ENCODE measurements at regions not wholly inside any gene's neighbourhood (a gene's known extent, or its start where the extent isn't known, plus 50 kb on each side); places are given as distances from the start of the nearest gene placed in this dataset.

DNA sequence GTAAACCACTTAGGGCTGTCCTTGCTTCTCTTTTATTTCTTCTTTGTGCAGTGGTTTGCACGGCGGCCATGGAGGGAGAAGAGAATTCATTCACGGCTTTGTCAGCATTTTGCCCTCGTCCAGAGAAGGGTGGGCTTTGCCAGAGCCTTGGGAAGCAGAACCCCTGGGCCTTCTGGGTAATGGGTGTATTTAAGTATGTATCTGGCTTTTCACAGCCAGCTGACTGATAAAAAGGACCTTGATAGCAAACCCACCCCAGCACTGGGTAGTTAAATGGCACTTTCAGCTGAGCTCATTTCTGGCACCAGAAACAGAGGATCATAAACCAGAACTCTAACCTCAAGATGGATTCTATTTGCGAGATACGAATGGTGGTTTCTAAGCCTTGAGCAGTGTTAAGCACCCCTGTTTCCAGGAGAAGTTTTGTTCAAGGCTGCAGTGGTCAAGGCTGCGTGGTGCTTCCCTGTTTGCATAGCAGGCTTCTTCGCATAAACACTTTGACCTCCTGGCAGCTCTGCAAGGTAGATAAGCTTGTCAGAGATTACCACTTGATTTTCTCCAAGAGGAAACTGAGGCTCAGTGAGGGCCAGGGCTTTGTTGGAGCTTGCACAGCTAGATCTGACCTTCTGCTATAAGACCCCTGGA lies 441.6 kb upstream of the KLF4 start:
- in situ Hi-C loops (cut with MboI; ENCODE audit: low sequenced_read_pairs): no loop called here

DNA sequence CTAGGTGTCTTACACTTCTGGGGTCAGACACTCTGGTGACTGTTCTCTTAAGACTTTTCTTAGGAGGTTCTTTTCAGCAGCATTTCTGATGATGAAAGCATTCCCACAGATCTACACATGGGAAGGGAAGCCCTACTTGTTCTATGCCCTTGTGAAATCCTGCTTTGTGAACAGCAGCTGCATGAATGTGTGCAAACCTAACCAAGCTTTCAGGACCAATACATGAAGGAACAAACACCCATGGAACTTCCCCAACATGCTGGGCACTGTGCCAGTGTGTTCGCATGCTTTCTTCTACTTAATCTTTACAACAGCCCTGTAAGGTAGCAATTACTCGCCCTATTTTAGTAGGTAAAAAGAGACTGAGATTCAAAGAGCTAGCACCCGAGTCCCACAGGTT lies 439.9 kb upstream of the KLF4 start:
- in situ Hi-C loops (cut with MboI; ENCODE audit: low sequenced_read_pairs): no loop called here

DNA sequence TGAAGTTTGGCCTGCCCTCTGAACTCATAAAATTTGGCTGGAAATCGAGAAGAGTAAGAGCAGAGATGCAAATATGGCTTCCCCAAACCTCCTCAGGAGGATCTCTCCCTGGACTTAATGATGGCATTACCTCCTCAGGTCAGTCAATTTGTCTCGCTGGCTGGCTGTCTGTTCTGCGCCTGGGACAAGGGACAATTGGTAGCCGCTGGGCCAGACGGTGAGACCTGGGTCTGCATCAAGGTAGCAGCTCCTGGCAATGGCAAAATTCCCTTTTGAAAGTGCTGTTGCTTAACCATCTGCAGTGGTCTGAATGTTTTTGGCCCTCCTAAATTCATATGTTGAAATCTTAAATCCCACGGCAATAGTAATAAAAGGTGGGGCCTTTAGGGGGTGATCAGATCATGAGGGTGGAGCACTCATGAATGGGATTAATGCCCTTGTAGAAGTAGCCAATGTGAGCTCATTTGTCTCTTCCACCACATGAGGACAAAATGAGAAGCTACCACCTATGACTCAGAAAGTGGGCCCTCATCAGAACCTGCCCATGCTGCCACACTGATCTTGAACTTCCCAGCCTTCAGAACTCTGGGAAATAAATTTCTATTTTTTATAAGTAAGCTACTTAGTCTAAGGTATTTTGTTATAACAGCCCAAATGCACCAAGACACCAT lies 439.3 kb upstream of the KLF4 start:
- in situ Hi-C loops (cut with MboI; ENCODE audit: low sequenced_read_pairs): no loop called here

DNA sequence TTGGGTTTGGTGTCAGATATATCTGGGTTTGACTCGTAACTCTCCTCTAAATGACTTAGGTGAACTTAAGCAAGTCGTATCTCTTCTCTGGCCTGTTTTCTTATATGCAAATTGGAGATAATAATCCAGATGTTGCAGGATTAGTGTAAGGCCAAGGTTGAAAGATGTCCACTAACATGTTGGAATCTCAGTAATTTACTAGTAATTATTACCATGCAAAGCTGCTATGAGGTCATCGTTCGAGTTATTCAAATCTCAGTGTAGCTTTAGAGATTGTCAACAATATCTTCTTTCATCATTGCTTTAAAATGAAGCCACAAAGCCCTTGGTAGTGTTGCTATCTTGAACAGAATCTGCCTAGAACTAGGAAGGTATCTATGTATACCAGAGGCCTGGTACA lies 437.7 kb upstream of the KLF4 start:
- in situ Hi-C loops (cut with MboI; ENCODE audit: low sequenced_read_pairs): no loop called here

DNA sequence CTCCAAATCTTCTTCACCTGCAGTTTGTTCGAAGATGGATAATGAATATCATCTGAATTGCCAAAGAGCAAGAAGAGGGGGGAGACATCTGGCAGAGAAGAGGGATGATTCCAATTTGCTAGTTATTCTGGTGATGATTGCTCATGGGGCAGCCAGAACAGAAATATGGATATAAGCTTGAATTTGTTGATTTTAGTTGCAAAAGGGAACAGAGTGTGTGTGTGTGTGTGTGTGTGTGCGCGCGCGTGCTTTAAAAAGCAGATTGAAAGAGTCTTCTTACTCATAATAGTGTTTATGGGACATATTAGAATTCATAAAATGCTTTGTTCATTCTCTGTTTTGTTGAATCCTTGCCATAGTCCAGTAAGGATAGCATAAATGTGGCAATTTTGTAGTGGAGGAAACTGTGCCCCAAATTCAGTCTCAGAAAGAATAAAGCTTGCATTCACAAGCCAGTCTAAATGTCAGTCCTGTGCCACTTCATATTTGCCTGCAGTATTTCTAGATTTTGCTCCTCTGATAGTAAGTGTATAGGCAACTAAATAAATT lies 436.3 kb upstream of the KLF4 start:
- in situ Hi-C loops (cut with MboI; ENCODE audit: low sequenced_read_pairs): no loop called here

DNA sequence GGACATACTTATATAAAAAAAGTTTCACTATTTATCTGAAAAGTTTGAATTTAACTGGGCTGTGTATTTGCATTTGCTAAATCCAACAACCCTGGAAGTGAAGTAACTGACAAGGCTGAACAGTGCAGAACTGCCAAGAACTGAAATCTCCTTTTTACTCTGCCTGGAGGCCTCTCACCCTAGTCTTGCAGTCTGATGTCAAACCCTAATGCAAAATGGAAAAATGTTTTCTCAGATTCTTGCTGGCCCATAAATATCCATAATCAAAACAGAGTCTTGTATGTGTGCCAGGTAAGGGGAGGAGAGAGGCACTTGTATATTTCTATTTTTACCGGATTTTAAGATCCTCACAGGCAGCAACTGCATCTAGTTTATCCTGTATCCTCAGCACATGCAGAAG lies 432.7 kb upstream of the KLF4 start:
- in situ Hi-C loops (cut with MboI; ENCODE audit: low sequenced_read_pairs): no loop called here

DNA sequence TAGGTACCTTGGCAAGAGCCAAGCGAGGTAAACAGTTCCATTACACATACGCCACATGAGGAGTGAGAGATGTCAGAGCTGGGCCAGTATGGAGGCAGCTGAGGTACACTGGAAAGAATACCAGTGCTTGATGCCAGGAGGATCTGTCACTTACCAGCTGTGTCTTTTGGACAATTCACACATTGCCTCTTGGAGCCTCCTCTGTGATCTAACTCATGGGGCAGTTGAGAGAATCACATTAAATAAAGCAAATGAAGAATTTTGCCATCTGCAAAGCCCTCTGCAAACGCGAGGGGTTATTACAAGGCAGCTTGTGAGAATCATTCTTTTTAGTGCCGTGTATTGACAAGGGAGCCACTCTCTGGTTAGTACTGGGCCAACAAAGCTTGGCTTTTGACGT lies 429.7 kb upstream of the KLF4 start:
- in situ Hi-C loops (cut with MboI; ENCODE audit: low sequenced_read_pairs): no loop called here

DNA sequence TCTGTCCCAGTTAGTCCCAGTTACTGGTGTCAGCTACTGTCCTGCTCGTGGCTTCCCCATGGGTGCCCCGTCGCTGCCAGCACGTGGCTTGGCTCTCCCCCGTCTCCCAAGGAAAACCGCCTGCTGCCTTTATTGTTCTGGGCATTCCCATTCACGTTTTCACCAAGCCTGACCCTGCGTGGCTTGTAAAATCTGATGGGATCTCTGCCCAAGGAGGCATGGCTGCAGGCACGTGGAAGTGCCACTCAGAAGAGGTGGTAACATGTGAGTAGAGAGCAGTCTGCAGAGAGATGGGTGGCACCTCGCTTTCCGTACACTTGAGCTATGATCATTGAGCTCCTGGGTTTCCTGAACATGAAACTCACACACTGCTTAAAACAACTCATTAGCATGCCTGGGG lies 429.2 kb upstream of the KLF4 start:
- in situ Hi-C loops (cut with MboI; ENCODE audit: low sequenced_read_pairs): no loop called here

DNA sequence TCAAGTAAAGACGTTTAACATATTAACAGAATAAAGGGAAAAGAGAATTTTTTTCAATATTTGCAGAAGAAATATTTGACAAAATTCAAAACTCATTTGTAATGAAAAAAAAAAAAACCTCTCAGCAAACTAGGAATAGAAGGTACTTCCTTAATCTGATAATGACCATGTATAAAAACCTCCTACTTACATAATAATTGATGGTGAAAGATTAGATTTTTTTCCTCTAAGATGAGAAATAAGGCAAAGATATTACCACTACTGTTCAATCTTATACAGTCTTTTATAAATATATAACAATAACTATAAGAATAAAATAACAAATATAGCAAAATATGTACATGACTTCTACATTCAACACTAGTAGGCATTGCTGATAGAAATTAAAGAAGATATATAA lies 424.6 kb upstream of the KLF4 start:
- in situ Hi-C loops (cut with MboI; ENCODE audit: low sequenced_read_pairs): no loop called here

DNA sequence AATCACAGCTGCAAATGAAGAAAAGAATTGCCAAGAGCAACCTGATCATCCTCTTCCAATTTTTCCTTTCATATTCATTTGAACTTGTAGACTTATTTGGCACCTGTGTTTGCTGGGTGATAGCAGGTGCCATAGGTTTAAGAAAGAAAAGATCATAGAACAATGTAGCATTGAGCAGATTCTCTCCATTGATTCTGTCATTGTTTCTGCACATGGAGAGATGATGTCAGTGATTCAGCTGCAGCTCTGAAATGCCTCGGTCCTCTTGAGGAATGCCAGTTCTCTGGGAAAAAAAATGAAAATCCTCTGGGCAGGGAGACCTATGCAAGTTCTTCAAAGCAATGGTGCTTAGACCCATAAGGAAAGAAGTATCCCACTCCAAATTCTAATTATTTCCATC lies 418.1 kb upstream of the KLF4 start:
- in situ Hi-C loops (cut with MboI; ENCODE audit: low sequenced_read_pairs): no loop called here

DNA sequence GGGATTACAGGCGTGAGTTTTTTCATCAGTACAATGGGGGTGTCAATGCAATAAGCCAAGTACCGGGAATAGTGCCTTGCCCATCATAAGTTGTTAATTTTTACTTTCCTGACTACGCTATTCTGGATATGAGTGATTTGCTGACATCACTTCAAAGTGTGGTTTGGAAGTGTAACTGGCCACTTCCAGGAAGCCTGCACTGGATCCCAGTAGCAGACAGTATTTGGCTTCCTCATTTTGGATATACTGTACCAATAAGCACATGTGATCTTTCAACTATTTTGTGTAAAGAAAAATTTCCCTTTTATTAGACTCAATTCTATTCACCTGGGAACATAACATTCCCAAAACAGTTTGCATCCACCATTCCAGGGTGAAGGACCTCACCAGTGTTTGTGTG lies 417.7 kb upstream of the KLF4 start:
- in situ Hi-C loops (cut with MboI; ENCODE audit: low sequenced_read_pairs): no loop called here

DNA sequence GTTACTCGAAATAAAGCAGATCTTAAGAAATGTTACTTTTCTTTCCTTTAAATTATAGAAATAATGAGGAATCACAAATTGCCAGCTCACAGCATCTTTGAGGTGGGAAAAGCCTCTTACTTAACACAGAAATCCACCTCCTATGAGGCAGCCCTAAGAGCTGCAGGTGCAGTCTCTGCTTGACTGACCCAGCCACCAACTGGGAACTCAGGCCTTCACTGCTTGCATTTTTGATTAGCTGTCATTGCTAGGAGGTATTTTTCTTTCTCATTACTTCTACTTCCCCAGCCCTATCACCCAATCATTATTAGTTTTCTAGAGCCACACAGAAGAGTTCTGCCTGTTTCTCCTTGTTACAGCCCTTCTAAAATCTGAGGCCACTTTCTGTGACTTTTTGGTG lies 416.5 kb upstream of the KLF4 start:
- in situ Hi-C loops (cut with MboI; ENCODE audit: low sequenced_read_pairs): no loop called here

DNA sequence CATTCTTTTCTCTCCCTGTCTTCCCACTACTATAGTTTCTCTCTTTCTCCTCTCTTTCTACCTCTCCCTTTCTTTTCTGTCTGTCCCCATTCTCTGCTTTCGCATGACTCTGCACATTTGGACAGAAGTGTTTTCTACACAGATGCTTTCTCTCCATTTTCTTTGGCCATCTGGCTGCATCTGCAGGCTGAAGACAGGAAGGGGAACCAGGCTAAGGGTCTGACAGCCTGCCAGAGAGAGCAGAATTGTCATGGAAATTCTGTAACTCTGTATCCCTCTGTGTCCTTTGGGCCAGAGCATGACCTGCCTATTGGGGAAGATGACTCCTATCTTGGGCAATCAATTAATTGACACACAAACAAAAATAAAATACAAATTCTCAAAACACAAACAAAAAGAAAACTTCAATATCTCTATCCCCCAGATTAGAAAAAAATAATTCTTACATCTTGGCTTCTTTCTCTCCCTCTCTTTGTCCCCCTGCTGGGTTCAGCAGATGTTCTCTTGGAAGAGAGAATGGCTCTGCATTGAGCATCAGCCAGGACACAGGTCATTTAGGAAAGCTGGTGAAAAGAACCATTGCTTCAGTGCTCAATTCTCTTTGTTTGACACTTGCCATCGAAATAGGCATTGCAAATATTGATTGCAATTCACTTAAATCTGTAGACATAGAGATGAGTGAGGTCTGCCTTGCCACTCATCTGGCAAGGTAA lies 415.9 kb upstream of the KLF4 start:
- in situ Hi-C loops (cut with MboI; ENCODE audit: low sequenced_read_pairs): no loop called here

DNA sequence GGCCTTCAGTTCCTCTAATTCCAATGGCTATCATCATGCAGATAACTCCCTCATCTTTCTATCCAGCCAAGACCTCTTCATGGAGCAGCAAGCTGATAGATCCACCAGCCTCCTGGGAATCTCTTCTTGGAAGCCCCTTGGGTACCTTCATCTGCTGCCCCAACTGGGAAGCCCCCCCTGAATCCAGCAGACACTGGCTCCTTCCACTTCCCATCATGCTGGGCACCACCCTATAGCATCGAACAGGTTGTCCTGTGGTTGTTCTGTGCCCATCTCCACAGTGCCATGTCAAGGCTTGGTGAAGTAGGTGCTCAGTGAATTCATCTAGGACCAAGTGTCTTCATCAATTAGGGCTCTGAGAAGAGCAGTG lies 410.4 kb upstream of the KLF4 start:
- in situ Hi-C loops (cut with MboI; ENCODE audit: low sequenced_read_pairs): no loop called here

DNA sequence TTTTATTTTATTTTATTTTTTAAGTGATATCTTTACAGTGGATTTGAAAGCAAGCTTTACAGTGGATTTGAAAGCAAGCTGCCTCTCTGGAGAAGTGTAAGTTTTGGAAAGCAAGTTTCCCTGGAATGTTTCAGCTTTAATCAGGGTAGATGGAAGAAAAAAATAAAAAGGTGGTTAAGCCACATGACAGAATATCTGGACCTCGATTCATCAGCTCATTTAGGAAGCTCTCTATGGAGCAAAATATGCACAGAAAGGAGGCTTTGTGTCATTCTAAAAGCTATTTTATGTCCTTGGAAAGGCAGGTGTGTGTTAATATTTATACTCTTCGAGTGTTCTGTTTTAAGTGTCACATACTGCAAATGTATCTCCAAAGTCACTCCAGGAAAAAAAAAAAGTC lies 409.2 kb upstream of the KLF4 start:
- in situ Hi-C loops (cut with MboI; ENCODE audit: low sequenced_read_pairs): no loop called here

DNA sequence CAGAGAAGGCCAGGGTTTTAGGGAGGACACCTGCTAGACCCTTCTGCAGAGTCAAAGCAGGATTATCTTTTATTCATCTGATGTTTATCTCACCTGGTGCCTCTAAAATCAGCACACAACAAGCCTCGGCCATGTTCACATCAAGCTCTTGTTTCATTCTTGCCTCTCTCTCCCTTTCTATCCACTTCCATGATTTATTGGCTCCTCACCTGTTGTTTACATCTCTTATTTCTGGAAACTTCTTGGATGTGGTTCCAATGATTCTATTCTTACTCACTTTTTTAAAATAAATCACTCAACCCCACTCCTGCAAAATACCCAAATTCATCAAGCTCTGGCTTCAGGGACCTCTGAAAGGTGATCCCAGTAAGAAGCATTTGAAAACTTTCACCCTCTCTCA lies 407.0 kb upstream of the KLF4 start:
- in situ Hi-C loops (cut with MboI; ENCODE audit: low sequenced_read_pairs): no loop called here

DNA sequence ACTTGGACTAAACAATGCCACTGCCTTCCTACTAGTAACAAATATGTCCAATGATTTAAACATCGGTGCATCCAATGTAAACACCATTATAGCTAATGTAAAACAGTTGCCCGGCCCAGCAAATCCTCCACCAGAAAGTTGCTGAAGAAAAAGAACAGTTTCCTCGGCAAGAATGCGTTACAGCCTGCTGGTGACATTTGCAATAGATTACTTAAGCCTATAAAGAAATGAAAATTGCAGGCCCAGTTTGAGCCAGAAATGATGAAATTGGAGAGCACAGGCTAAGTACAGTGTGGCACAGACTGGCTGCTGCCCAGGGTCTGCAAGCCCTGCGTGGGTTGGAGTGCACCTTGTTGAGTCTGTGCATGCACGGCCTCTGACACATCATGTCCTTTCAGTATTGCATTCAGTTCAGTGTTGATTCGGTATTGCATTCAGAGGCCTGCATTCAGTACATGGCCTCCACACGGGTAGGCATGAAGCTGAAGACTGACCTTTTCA lies 406.0 kb upstream of the KLF4 start:
- in situ Hi-C loops (cut with MboI; ENCODE audit: low sequenced_read_pairs): no loop called here

DNA sequence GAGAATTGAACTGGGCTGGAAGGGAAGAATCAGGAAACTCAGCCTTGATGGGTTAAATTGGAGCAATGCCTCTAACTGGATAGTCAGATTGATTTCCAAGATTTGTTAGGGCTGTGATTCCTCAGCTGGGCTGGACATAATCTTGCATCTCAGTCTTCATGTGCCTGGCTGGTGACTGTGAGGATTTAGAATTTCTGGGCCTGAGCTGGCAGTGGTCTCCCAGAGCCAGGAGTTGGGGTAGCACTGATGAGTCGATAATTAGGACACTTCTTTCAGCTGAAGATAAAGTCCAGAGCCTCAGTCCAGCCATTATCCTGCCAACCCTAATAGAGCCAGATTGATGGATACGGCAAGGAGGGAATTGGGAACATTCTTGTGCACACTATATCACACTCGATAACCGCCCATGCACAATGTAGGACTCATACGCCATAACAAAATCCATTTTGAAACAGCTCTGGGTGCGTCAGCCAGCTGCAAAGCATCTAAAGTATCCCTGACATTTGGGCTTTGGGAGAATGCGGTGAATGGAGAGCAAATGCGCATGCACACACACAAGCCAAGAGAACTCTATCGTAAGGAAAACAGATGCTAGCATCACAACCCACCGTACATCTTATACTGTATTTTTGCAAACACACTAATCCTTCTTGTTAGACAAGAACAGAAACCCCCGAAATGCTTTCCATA lies 405.1 kb upstream of the KLF4 start:
- in situ Hi-C loops (cut with MboI; ENCODE audit: low sequenced_read_pairs): no loop called here

DNA sequence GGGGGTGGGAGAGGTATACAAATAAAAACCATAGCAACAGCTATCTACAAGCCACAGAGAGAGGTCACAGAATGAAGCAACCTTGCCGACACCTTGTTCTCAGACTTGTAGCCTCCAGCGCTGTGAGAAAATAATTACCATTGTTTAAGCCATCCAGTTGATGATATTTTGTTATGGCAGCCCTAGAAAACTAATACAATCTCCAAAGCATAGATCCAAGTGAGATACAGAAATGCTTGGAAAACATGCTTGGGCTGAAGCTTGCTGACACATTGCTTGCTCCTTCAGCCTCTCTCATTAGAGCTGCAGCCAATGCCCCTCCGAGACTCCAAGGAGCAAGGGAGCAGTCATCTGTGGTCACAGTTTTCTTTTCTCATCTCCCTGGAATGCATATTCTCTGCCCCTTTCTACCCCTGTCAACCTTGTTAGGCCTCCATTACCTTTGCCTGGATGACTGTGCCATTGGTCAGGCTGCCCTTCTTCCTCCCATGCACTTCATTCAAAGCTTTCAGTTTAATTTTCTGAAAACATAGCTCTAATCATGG lies 401.4 kb upstream of the KLF4 start:
- in situ Hi-C loops (cut with MboI; ENCODE audit: low sequenced_read_pairs): no loop called here

DNA sequence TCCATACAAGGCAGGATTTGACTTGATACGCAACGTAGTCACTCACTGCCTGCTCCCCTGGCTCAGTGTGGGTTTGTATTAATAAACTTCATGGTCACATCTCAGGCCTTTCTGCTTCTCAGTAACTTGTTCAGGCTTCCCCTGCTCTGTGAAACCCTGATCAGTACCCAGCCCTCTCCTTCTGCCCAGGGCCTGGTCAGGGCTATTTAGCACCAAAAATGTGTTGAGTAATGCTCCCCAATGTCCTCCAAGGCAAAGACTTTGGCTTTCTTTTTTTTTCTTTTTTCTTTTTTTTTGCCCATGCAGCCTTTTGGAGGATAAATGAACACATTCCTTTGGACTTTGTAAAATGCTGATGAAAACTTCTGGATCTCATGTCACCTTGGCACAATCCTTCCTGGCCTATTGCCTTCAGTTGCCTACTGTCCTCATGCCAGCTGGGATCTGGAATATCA lies 399.2 kb upstream of the KLF4 start:
- in situ Hi-C loops (cut with MboI; ENCODE audit: low sequenced_read_pairs): no loop called here

DNA sequence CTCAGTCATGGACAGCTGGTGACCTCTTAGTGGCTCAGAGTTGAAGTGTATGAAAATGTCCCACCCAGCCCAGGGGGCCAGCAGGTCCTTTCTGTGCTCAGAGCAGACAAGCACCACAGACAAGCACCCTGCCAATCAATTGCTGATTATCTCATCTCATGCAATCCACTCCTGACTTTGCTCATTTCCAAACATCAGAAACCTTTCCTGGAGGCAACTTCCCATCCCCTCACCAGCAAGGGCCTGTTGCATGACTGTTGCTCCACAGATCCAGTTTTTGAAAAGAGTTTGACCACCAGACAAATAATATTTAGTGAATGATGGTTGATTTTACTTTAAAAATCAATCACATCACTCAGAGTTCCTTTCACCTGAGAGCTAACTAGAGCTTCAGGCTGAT lies 397.3 kb upstream of the KLF4 start:
- in situ Hi-C loops (cut with MboI; ENCODE audit: low sequenced_read_pairs): no loop called here
